Prostate gland (tissue), 2 donors: ENCODE measurements at regions not wholly inside any gene's neighbourhood (a gene's known extent, or its start where the extent isn't known, plus 50 kb on each side); places are given as distances from the start of the nearest gene placed in this dataset.

ENCODE experiments used
- CTCF ChIP-seq, 4 experiments: fragments of 200-600 bp in 2 of 4; fragments of 450-650 bp in 2 of 4; sonication (generic) in 2 of 4; IDR thresholded peaks; 1 replicate in 3 of 4; 2 replicates in 1 of 4; pipeline ENCODE4 v1.5.1; 2016 to 2019; ENCODE audit warnings: antibody characterized with exemption in 4 of 4, mild to moderate bottlenecking in 2 of 4, moderate library complexity in 2 of 4
- POLR2A ChIP-seq: fragments of 450-650 bp; IDR thresholded peaks from one replicate; pipeline ENCODE4 v1.6.1; 2016; ENCODE audit warnings: antibody characterized with exemption, mild to moderate bottlenecking
- POLR2AphosphoS5 ChIP-seq: sonication (generic); formaldehyde crosslinking; IDR thresholded peaks from one replicate; pipeline ENCODE4 v1.6.1; 2017; ENCODE audit warnings: antibody characterized with exemption

GRCh38 chr18:38909972-38910371, 1344.4 kb upstream of the CELF4 start:
- TF ChIP-seq CTCF (IDR thresholded peaks at IDR 0.05): no peak
- no peak for TF ChIP-seq POLR2AphosphoS5
- TF ChIP-seq POLR2A: no peak
